D721Med (cell line): ENCODE measurements at regions not wholly inside any gene's neighbourhood (a gene's known extent, or its start where the extent isn't known, plus 50 kb on each side); places are given as distances from the start of the nearest gene placed in this dataset.

Experiments used
- DNase-seq: peaks from one replicate; pipeline ENCODE4 v3.0.0; 2011; ENCODE audit warnings: low spot score; ENCODE audit not compliant: insufficient read length
- FAIRE-seq: peaks from 2 replicates; lab custom pipeline; 2011; peaks lifted over from hg19 to GRCh38; lab: Jason Lieb, UNC
- CTCF ChIP-seq: IDR thresholded peaks from 2 replicates; pipeline ENCODE4 v1.5.1; 2012; ENCODE audit warnings: mild to moderate bottlenecking, control low read depth; ENCODE audit not compliant: insufficient read depth; ENCODE audit errors: missing control alignments

- FAIRE-seq (no peak), DNase-seq (no peak)
Measured at GRCh38 chr2:589281-590130, 87.7 kb downstream of the TMEM18 start.

GRCh38 chr2:588074-588645, 89.0 kb downstream of the TMEM18 start:
- FAIRE-seq (no peak), DNase-seq (no peak)
- no peak for TF ChIP-seq CTCF

More at GRCh38 chr2:589281-590130, 87.7 kb downstream of the TMEM18 start:
- TF ChIP-seq CTCF = no peak

GRCh38 chr2:587087-587960, 89.9 kb downstream of the TMEM18 start:
- DNase-seq (no peak), FAIRE-seq (no peak)
- no peak for TF ChIP-seq CTCF

GRCh38 chr2:586641-587076, 90.5 kb downstream of the TMEM18 start:
- DNase-seq = no peak
- no peak for FAIRE-seq
- no peak for TF ChIP-seq CTCF

- FAIRE-seq = no peak
- DNase-seq = no peak
- TF ChIP-seq CTCF = no peak
Measured at GRCh38 chr2:584863-585823, 92.1 kb downstream of the TMEM18 start.

GRCh38 chr2:583666-584065, 93.5 kb downstream of the TMEM18 start:
- no peak for FAIRE-seq
- no peak for TF ChIP-seq CTCF

More at GRCh38 chr2:583666-584065, 93.5 kb downstream of the TMEM18 start:
- DNase-seq = no peak
